DND-41 (cell line): ENCODE measurements at regions not wholly inside any gene's neighbourhood (a gene's known extent, or its start where the extent isn't known, plus 50 kb on each side); places are given as distances from the start of the nearest gene placed in this dataset.

Experiments used
- ATAC-seq: fragments of 200-7000 bp; cut with Tn5 transposase; 3 replicates; pipeline ENCODE4 v1.9.1; 2021; ENCODE audit warnings: low read depth; ENCODE audit not compliant: insufficient read depth
- DNase-seq: peaks from one replicate; pipeline ENCODE4 v3.0.0-alpha.2; 2020
- H2AFZ ChIP-seq: 2 replicates; pipeline ENCODE4 v1.6.0; 2012; ENCODE audit warnings: low read depth, low read length
- H3K27ac ChIP-seq: 2 replicates; pipeline ENCODE4 v1.5.1; 2012; ENCODE audit warnings: low read length, inconsistent platforms
- H3K27me3 ChIP-seq: fragments of 200-600 bp; sonication (generic); 2 replicates; pipeline ENCODE4 v1.6.0; 2012; ENCODE audit warnings: low read length, mild to moderate bottlenecking, inconsistent platforms; ENCODE audit not compliant: insufficient read depth, poor library complexity
- H3K36me3 ChIP-seq: 2 replicates; pipeline ENCODE4 v1.5.1; 2012; ENCODE audit warnings: low read length, inconsistent platforms; ENCODE audit not compliant: insufficient read depth
- H3K4me1 ChIP-seq: 2 replicates; pipeline ENCODE4 v1.5.1; 2012; ENCODE audit warnings: mild to moderate bottlenecking, low read length; ENCODE audit not compliant: insufficient read depth
- H3K4me2 ChIP-seq: 2 replicates; pipeline ENCODE4 v1.6.0; 2012; ENCODE audit warnings: mild to moderate bottlenecking, moderate library complexity, low read length, inconsistent platforms; ENCODE audit not compliant: insufficient read depth
- H3K4me3 ChIP-seq, 2 experiments: fragments of 200-600 bp in 1 of 2; shearing (Covaris generic) in 1 of 2; 2 replicates each; pipeline ENCODE4 v1.5.1; 2012 to 2016; ENCODE audit warnings: inconsistent platforms in 2 of 2, low read length in 2 of 2, mild to moderate bottlenecking in 2 of 2, low read depth in 1 of 2, moderate library complexity in 1 of 2
- H3K79me2 ChIP-seq: 2 replicates; pipeline ENCODE4 v1.6.0; 2012; ENCODE audit warnings: low read length, inconsistent platforms; ENCODE audit not compliant: insufficient read depth
- H3K9ac ChIP-seq: 2 replicates; pipeline ENCODE4 v1.6.0; 2012; ENCODE audit warnings: low read depth, mild to moderate bottlenecking, inconsistent platforms, low read length, moderate library complexity
- H3K9me3 ChIP-seq: 2 replicates; pipeline ENCODE4 v1.5.1; 2012; ENCODE audit warnings: low read length, moderate library complexity, mild to moderate bottlenecking, inconsistent platforms; ENCODE audit not compliant: insufficient read depth, severe bottlenecking
- H4K20me1 ChIP-seq: 2 replicates; pipeline ENCODE4 v1.6.0; 2012; ENCODE audit warnings: low read length; ENCODE audit not compliant: insufficient read depth
- EZH2 ChIP-seq: IDR thresholded peaks from 3 replicates; pipeline ENCODE4 v1.6.1; 2012; ENCODE audit warnings: borderline replicate concordance, low read depth, mild to moderate bottlenecking, moderate library complexity, low read length, inconsistent platforms; ENCODE audit not compliant: severe bottlenecking
- TF ChIP-seq, protein P1 (sequence below): IDR thresholded peaks from 2 replicates; pipeline ENCODE4 v1.5.1; 2012; ENCODE audit warnings: borderline replicate concordance, low read length, moderate library complexity, mild to moderate bottlenecking; ENCODE audit not compliant: poor library complexity, severe bottlenecking; ENCODE audit errors: extremely low read depth

DNA sequence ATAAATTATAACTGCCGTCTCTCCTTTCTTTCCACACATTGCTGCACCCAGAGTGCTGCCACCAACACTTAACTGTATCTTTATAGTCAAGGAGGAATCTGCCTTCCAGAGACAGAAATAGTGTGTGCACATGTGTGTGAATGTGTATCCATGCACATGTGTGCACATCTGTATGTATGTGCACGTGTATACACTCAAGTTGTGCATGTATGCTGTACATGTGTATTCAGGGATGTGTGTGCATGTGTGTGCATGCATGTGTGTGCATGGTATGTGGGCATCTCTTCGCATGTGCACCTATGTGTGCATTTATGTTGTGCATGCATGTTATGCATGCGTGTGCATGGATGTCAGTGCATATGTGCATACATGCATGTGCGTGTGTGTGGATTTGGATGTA, 253.3 kb downstream of the KLF6 start:
- H2AFZ ChIP-seq, result no peak overlapping the region
- no peaks in the 10 kb centered on the region for H3K27me3 ChIP-seq
- H3K9ac ChIP-seq, result no peak overlapping the region
- no peak overlapping the region for H3K27ac ChIP-seq
- H3K36me3 ChIP-seq, result no peaks in the 10 kb centered on the region
- no peak for DNase-seq
- no peak overlapping the region for H3K4me2 ChIP-seq
- H3K4me1 ChIP-seq, result no peaks in the 10 kb centered on the region
- no peak for TF ChIP-seq EZH2
- TF ChIP-seq, protein P1, sequence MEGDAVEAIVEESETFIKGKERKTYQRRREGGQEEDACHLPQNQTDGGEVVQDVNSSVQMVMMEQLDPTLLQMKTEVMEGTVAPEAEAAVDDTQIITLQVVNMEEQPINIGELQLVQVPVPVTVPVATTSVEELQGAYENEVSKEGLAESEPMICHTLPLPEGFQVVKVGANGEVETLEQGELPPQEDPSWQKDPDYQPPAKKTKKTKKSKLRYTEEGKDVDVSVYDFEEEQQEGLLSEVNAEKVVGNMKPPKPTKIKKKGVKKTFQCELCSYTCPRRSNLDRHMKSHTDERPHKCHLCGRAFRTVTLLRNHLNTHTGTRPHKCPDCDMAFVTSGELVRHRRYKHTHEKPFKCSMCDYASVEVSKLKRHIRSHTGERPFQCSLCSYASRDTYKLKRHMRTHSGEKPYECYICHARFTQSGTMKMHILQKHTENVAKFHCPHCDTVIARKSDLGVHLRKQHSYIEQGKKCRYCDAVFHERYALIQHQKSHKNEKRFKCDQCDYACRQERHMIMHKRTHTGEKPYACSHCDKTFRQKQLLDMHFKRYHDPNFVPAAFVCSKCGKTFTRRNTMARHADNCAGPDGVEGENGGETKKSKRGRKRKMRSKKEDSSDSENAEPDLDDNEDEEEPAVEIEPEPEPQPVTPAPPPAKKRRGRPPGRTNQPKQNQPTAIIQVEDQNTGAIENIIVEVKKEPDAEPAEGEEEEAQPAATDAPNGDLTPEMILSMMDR, result no peak
- H3K79me2 ChIP-seq, result no peaks in the 10 kb centered on the region
- no peaks in the 10 kb centered on the region for H3K9me3 ChIP-seq
- no peak overlapping the region for H3K4me3 ChIP-seq
- no peaks in the 10 kb centered on the region for H4K20me1 ChIP-seq
- no peak for ATAC-seq

DNA sequence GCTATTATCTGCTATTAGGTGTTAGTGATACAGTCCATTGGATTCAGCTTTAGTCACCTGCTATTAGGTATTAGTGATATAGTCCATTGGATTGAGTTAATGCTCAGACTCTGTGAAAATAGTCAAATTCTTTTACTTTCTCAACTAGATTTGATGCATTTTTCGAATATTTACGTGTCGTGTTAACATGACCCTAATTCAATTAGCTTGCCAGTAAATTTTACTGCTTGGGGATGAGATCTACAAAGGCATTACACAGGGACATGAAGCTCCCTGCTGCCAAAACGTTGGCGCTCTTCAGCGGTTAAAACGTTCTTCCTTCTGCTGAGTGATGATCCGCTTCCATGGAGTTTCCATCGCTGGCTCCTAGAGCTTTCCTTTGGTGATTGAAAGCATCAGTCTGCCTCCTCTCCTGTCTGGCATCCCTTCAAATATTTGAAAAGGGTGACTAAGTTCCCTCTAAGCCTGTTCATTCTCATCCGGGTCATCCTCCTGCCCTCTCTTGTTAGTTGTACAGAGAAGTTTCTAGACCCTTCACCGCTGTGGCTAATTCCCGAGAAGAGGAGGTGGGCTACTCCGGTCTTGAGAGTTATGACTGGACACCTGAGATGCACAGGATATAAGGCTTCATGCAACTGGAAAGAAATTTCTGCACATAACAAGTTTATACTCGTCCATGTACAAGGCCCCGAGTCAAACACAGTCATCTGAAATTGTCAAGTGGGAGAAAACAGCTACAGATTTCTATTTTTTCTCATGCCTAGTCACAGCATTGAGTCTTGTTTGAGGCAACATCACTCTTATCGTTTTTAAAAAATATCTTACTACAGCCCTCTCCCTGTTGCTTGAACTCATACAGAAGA, 254.0 kb downstream of the KLF6 start:
- ATAC-seq (no peak), DNase-seq (no peak)
- H3K27ac ChIP-seq, result no peak overlapping the region
- H3K9me3 ChIP-seq, result no peaks in the 10 kb centered on the region
- no peaks in the 10 kb centered on the region for H3K36me3 ChIP-seq
- no peaks in the 10 kb centered on the region for H4K20me1 ChIP-seq
- H3K4me1 ChIP-seq, result no peaks in the 10 kb centered on the region
- no peak overlapping the region for H2AFZ ChIP-seq
- H3K4me2 ChIP-seq, result no peak overlapping the region
- H3K4me3 ChIP-seq, result no peak overlapping the region
- TF ChIP-seq EZH2, result no peak
- TF ChIP-seq, protein P1, result no peak
- H3K79me2 ChIP-seq, result no peaks in the 10 kb centered on the region
- H3K27me3 ChIP-seq, result no peaks in the 10 kb centered on the region
- H3K9ac ChIP-seq, result no peak overlapping the region

DNA sequence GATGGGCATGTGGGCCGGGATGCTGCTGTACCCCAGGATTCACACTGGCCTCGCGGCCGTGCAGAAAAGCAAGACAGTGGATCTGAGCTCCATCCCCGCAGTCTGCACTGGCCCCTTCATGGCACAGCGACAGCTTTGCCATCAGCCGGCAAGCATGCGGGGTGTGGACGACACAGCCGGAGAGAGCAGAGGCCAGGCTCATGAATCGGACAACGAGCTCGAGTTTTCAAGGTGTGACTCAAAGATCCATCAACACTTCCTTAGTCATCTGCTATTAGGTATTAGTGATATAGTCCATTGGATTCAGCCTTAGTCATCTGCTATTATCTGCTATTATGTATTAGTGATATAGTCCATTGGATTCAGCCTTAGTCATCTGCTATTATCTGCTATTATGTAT, 254.7 kb downstream of the KLF6 start:
- H2AFZ ChIP-seq, result no peak overlapping the region
- H3K4me2 ChIP-seq, result no peak overlapping the region
- no peak for DNase-seq
- H3K9ac ChIP-seq, result no peak overlapping the region
- no peaks in the 10 kb centered on the region for H3K4me1 ChIP-seq
- no peaks in the 10 kb centered on the region for H3K9me3 ChIP-seq
- no peak overlapping the region for H3K27ac ChIP-seq
- no peak for TF ChIP-seq EZH2
- TF ChIP-seq, protein P1, result no peak
- no peaks in the 10 kb centered on the region for H3K79me2 ChIP-seq
- ATAC-seq, result no peak
- H3K27me3 ChIP-seq, result no peaks in the 10 kb centered on the region
- no peak overlapping the region for H3K4me3 ChIP-seq
- no peaks in the 10 kb centered on the region for H3K36me3 ChIP-seq
- H4K20me1 ChIP-seq, result no peaks in the 10 kb centered on the region
